ENCODE measurements at regions not wholly inside any gene's neighbourhood (a gene's known extent, or its start where the extent isn't known, plus 50 kb on each side); places are given as distances from the start of the nearest gene placed in this dataset.
"Not testable (repeated sequence)": the region's sequence is repeated elsewhere in the genome, so short reads cannot be mapped to it uniquely, and the experiment has no call there.

DNA sequence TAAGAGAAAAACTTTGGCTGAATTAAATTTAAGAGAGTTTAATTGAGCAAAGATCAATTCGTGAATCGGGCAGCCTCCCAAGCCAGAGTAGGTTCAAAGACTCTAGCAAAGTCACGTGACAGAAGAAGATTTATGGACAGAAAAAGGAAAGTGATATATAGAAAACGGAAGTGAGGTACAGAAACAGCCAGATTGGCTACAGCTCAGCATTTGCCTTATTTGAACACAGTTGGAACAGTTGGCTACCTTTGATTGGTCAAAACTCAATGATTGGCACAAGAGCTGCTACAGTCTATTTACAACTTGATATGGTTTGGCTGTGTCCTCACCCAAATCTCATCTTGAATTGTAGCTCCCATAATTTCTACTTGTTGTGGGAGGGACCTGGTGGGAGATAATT lies 102.6 kb downstream of the PLG start:
- Mint-ChIP-seq H3K36me3 (ENCODE audit: low read depth) (no peaks in the 10 kb centered on the region), H3K4me1 (no peaks in the 10 kb centered on the region), H3K27me3 (peaks cover 3% of the 10 kb centered on the region), H3K9me3 (peaks cover 2% of the 10 kb centered on the region), H3K27ac (no peak overlapping the region), H3K4me3 (no peak overlapping the region)
- ATAC-seq (no peak), DNase-seq (no peak)

DNA sequence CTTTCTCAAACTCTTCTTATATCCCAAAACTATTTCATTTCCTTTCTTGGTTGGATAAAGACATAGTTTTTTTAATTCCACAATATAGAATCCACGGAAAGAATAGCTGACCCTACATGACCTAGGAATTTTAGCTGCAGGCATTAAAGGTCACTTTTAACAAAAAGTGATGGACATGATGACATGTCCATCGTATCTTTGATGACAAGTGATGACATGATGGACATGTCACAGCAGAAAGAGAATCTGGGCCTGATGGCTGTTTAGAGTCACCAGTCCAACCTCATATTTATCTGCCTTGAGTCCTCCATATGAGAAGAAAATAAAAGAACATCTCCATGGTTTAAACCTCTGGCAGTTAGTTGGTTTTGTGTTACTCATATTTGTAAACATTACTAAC lies 106.2 kb downstream of the PLG start:
- H3K4me3 Mint-ChIP-seq: no peak overlapping the region
- no peak for ATAC-seq
- H3K27me3 Mint-ChIP-seq: peaks cover 3% of the 10 kb centered on the region
- H3K27ac Mint-ChIP-seq: no peak overlapping the region
- no peaks in the 10 kb centered on the region for H3K9me3 Mint-ChIP-seq
- no peaks in the 10 kb centered on the region for H3K4me1 Mint-ChIP-seq
- no peak for DNase-seq
- H3K36me3 Mint-ChIP-seq (ENCODE audit: low read depth): no peaks in the 10 kb centered on the region

DNA sequence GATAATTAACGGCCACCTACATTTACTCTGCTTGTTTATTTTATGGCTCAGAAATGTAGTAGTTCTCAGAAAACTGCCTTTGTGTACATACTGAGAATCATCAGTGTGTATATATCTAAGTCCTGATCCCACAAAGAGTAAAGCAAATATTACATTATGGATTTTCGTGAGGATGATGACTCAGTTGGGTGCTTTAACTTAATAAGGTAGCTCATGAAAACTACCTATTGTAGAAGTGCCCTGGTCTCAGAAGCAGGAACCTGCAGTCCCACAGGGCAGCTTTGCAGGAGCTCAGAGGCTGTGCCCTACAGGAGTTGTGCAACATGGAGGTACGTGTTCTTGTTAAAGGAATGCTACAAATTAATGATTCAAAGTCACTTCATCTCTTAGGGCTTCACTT lies 108.2 kb downstream of the PLG start:
- ATAC-seq (no peak), DNase-seq (no peak)
- Mint-ChIP-seq H3K36me3 (ENCODE audit: low read depth) (no peaks in the 10 kb centered on the region), H3K27ac (no peak overlapping the region), H3K9me3 (no peaks in the 10 kb centered on the region), H3K4me3 (no peak overlapping the region), H3K4me1 (no peaks in the 10 kb centered on the region), H3K27me3 (peaks cover 3% of the 10 kb centered on the region)

DNA sequence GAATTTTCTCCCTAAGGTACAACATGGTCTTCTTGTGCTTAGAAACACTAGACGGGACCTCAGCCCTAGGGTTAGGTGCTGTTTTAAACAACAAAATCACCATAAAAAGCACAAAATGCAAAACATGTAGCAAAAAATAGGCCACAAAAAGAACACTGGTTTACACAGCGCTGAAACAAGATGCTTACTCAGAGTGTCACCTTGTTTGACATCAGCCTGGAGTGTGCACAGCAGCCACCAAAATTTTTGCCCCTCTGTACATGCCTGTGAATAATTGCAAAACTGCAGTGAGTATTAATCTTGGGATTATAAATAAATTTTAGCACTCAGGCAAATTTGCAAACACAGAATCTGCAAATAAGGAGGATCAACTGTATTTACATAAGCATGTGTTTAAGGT lies 110.1 kb downstream of the PLG start:
- no peaks in the 10 kb centered on the region for H3K36me3 Mint-ChIP-seq (ENCODE audit: low read depth)
- no peaks in the 10 kb centered on the region for H3K9me3 Mint-ChIP-seq
- no peaks in the 10 kb centered on the region for H3K4me1 Mint-ChIP-seq

DNA sequence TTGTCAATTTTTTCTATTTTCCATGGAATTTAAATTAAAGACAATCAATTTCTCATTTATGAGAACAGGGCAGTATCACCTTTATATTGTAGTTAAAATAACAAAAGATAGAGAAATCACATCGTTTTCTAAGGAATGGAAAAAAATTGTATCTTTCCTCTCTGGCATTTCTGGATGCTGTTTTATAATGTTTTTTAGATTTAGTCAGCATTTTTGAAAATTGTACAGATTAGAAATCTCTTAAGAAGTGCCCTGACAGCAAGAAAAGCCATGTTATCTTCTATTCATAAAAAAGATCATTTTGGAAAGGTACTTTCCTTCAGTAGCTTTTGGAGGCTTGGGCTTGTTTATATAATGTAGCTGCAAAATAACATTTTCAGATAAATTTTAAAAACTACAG lies 116.9 kb downstream of the PLG start:
- Mint-ChIP-seq H3K36me3 (ENCODE audit: low read depth) (no peaks in the 10 kb centered on the region), H3K27ac (no peak overlapping the region), H3K4me1 (no peaks in the 10 kb centered on the region), H3K27me3 (peaks cover 3% of the 10 kb centered on the region), H3K9me3 (peaks cover 11% of the 10 kb centered on the region), H3K4me3 (no peak overlapping the region)
- no peak for ATAC-seq
- DNase-seq: no peak

More for the DNA sequence above, 110.1 kb downstream of the PLG start:
- Mint-ChIP-seq H3K27ac (no peak overlapping the region), H3K4me3 (no peak overlapping the region), H3K27me3 (peaks cover 5% of the 10 kb centered on the region)
- DNase-seq (no peak), ATAC-seq (no peak)

DNA sequence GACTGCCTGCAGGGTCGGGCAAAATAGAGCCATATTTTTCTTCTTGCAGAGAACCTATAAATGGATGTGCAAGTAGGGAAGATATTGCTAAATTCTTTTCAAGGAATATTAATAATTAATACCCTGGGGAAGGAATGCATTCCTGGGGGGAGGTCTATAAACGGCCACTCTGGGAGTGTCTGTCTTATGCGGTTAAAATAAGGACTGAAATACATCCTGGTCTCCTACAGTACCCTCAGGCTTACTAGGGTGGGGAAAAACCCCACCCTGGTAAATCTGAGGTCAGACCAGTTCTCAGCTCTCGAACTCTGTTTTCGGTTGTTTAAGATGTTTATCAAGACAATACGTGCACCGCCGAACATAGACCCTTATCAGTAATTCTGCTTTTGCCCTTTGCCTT lies 118.6 kb downstream of the PLG start:
- not testable (repeated sequence) for H3K4me1 Mint-ChIP-seq; H3K4me3 Mint-ChIP-seq; H3K36me3 Mint-ChIP-seq (ENCODE audit: low read depth); ATAC-seq; DNase-seq; H3K27me3 Mint-ChIP-seq; H3K27ac Mint-ChIP-seq
- H3K9me3 Mint-ChIP-seq: peaks cover 11% of the 10 kb centered on the region

DNA sequence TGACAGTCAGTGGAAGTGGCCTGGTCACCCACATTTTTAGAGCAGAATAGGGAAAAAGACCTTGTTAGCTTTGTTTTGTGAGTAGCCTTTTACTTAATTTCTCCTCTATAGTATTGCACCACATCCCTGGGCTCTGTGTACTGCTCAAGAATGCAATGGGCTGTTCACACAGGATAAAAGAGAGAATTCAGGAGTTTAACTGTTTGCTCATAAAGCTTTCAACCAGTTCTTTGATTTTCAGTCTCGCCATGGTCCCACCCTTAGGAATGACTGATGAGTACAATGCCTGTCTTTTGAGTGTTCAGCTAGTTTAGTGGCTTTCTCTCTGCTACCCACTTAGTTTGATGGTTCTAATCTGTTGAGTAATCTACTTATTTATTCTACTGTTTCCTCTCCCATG lies 129.7 kb downstream of the PLG start:
- no peak for ATAC-seq
- DNase-seq: no peak
- H3K36me3 Mint-ChIP-seq (ENCODE audit: low read depth): no peaks in the 10 kb centered on the region
- no peak overlapping the region for H3K4me3 Mint-ChIP-seq
- no peaks in the 10 kb centered on the region for H3K4me1 Mint-ChIP-seq
- no peaks in the 10 kb centered on the region for H3K9me3 Mint-ChIP-seq
- peaks cover 2% of the 10 kb centered on the region for H3K27me3 Mint-ChIP-seq
- no peak overlapping the region for H3K27ac Mint-ChIP-seq

DNA sequence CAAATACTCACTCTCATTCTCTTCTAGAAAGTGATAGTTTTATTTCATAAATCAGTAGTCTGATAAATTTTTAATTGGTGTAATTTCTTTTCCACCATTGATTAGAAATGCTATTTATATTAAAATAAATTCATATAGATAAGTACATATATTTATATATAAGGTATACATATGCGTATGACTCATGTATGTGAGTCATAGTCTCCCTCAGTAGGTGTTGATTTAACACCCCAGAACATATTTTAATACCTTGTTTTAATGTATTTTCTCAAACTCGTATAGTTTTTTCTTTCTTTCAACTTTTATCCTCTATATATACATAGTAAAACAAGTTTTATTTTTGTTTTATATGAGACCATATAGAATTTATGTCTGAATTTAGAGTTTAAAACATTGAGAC lies 130.4 kb downstream of the PLG start:
- Mint-ChIP-seq H3K36me3 (ENCODE audit: low read depth) (no peaks in the 10 kb centered on the region), H3K4me3 (no peak overlapping the region), H3K4me1 (no peaks in the 10 kb centered on the region), H3K27ac (no peak overlapping the region), H3K9me3 (no peaks in the 10 kb centered on the region), H3K27me3 (peaks cover 2% of the 10 kb centered on the region)
- DNase-seq: no peak
- no peak for ATAC-seq

DNA sequence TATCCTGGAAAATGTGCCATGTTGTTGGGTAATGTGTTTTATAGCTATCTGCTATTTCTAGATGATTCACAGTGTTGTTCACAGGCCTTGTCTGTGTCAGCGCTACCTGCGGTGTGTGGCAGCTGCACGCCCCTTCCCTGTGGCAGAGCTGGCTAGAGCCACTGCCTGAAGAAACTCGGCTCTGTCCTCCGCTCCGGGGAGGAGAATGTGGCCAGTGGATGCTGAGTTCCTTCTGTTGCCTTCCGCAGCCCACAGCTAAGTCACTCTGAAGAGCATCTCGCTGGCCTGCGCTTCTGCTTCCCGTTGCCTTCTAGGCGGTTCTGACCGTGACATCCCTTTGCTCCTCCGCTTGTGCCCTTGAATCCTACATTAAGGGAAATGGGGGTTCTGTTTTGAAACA lies 135.1 kb downstream of the PLG start:
- H3K9me3 Mint-ChIP-seq: no peaks in the 10 kb centered on the region
- H3K36me3 Mint-ChIP-seq (ENCODE audit: low read depth): no peaks in the 10 kb centered on the region
- ATAC-seq: no peak
- no peaks in the 10 kb centered on the region for H3K27me3 Mint-ChIP-seq
- H3K4me1 Mint-ChIP-seq: no peaks in the 10 kb centered on the region
- no peak overlapping the region for H3K27ac Mint-ChIP-seq
- DNase-seq: no peak
- H3K4me3 Mint-ChIP-seq: no peak overlapping the region

DNA sequence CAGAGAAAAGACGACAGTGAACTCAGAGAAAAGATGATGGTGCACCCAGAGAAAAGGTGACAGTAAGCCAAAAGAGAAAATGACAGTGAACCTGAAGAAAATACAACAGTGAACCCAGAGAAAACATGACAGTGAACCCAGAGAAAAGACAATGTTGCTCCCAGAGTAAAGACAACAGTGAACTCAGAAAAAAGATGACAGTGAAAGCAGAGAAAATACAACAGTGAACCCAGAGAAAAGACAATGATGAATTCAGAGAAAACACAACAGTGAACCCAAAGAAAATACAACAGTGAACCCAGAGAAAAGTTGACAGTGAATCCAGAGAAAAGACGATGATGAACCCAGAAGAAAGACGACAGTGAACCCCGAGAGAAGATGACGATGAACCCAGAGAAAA lies 140.5 kb upstream of the MAP3K4 start:
- Mint-ChIP-seq H3K27me3 (no peaks in the 10 kb centered on the region), H3K9me3 (no peaks in the 10 kb centered on the region), H3K27ac (no peak overlapping the region), H3K4me1 (no peaks in the 10 kb centered on the region), H3K4me3 (no peak overlapping the region), H3K36me3 (ENCODE audit: low read depth) (no peaks in the 10 kb centered on the region)
- no peak for ATAC-seq
- no peak for DNase-seq

DNA sequence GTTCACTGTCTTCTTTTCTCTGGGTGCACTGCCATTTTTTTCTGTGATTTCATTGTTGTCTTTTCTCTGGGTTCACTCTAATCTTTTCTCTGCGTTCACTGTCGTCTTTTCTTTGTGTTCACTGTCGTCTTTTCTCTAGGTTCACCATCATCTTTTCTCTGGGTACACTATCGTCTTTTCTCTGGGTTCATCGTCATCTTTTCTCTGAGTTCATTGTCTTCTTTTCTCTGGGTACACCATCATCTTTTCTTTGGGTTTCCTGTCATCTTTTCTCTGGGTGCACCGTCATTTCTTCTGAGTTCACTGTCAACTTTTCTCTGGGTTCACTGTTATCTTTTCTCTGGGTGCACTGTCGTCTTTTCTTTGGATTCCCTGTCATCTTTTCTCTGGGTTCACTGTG lies 137.6 kb upstream of the MAP3K4 start:
- no peaks in the 10 kb centered on the region for H3K9me3 Mint-ChIP-seq
- no peak overlapping the region for H3K4me3 Mint-ChIP-seq
- no peaks in the 10 kb centered on the region for H3K4me1 Mint-ChIP-seq
- H3K27me3 Mint-ChIP-seq: no peaks in the 10 kb centered on the region
- no peak for DNase-seq
- ATAC-seq: no peak
- no peaks in the 10 kb centered on the region for H3K36me3 Mint-ChIP-seq (ENCODE audit: low read depth)
- H3K27ac Mint-ChIP-seq: no peak overlapping the region

DNA sequence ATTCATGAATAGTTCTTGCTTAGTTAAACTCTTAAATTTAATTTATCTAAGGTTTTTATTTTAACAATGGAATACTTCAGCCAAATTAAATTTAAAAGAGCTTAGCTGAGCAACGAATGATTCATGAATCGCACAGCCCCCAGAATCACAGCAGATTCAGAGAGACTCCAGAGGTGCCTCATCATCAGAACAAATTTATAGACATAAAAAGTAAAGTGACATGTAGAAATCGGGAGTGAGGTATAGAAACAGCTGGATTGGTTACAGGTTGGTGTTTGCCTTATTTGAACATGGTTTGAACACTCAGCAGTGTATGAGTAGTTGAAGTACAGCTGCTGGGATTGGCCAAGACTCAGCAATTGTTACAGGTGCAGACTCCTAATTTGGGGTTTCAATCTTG lies 132.7 kb upstream of the MAP3K4 start:
- H3K27me3 Mint-ChIP-seq: no peaks in the 10 kb centered on the region
- ATAC-seq: no peak
- no peak for DNase-seq
- H3K36me3 Mint-ChIP-seq (ENCODE audit: low read depth): no peaks in the 10 kb centered on the region
- no peak overlapping the region for H3K4me3 Mint-ChIP-seq
- H3K9me3 Mint-ChIP-seq: no peaks in the 10 kb centered on the region
- H3K27ac Mint-ChIP-seq: no peak overlapping the region
- H3K4me1 Mint-ChIP-seq: no peaks in the 10 kb centered on the region

DNA sequence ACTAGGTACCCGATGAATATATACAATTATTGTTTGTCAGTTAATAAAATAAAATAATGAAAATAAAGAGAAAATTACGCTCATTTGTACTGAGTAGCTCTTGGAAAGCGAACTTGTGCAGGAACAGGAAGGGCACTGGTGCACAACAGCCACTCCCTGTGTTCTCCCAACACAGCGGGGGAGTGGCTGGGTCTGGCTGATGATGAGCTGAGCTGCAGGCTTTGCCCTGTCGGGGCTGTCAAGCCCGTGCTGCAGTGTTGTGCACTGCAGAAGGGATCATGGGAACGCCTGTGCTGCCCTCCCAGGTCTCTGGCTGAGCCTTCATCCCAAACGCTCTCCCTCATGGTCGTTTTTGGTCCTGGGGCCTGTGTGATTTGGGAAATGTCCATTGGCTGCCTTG lies 131.7 kb upstream of the MAP3K4 start:
- Mint-ChIP-seq H3K4me1 (no peaks in the 10 kb centered on the region), H3K27ac (no peak overlapping the region), H3K9me3 (no peaks in the 10 kb centered on the region), H3K27me3 (no peaks in the 10 kb centered on the region), H3K36me3 (ENCODE audit: low read depth) (no peaks in the 10 kb centered on the region), H3K4me3 (no peak overlapping the region)
- no peak for ATAC-seq
- no peak for DNase-seq

DNA sequence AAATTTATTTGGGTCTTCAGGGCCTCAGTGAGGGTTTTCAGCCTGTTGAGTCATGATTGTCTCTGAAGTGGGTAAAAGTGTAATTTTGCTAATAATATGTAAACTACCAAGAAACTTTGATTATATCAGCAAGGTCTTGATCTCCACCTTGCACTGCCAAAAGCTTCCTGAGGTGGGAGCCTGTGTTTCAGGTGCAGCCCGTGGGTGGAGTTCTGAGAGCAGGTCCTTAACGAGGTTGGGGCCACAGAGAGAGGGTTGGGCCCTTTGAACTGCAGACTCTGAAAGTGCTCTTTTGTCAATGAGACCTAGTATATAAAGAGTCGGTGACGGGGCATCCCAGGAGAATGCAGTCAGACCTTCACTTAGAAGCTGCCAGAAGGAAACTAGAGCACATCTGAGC lies 129.7 kb upstream of the MAP3K4 start:
- H3K27me3 Mint-ChIP-seq: no peaks in the 10 kb centered on the region
- no peak overlapping the region for H3K4me3 Mint-ChIP-seq
- DNase-seq: no peak
- ATAC-seq: no peak
- H3K4me1 Mint-ChIP-seq: no peaks in the 10 kb centered on the region
- no peaks in the 10 kb centered on the region for H3K36me3 Mint-ChIP-seq (ENCODE audit: low read depth)
- H3K27ac Mint-ChIP-seq: no peak overlapping the region
- H3K9me3 Mint-ChIP-seq: no peaks in the 10 kb centered on the region

DNA sequence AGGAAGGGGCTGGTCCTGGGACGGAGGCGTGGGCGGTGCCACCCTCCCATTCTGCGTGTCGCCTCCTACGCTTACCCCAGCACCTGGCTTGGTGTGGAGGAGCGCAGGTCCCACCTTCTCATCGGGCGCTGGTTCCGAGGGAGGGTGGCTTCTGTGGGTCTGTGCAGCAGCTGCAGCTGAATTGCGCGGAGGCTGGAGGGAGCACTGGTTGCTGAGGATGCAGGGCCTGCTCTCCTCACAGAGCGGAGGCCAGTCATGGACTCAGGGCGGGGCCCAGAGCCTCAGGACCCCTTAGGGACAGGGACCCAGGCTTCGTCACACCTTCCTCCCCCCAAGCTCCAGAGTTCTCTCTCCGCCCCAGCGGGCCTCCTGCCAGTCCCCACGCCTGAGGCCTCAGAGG lies 127.8 kb upstream of the MAP3K4 start:
- ATAC-seq: no peak
- H3K4me3 Mint-ChIP-seq: no peak overlapping the region
- no peaks in the 10 kb centered on the region for H3K4me1 Mint-ChIP-seq
- H3K27ac Mint-ChIP-seq: no peak overlapping the region
- H3K9me3 Mint-ChIP-seq: no peaks in the 10 kb centered on the region
- no peaks in the 10 kb centered on the region for H3K36me3 Mint-ChIP-seq (ENCODE audit: low read depth)
- no peaks in the 10 kb centered on the region for H3K27me3 Mint-ChIP-seq
- DNase-seq: no peak

DNA sequence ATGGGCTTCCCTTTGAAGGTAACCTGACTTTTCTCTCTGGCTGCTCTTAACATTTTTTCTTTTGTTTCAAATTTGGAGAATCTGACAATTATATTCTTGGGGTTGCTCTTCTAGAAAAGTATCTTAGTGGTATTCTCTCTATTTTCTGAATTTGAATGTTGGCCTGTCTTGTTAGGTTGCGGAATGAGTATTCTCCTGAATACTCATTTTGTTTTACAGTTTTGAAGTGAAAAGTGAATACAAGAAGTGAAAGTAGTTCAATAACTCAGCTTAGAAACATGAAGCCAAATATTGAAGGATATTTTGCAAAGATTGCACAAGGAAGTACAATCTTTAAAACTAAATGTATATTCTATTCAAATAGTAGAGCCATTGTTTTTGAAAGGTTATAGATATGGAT lies 120.2 kb upstream of the MAP3K4 start:
- Mint-ChIP-seq H3K4me1 (no peaks in the 10 kb centered on the region), H3K4me3 (no peak overlapping the region), H3K27ac (no peak overlapping the region), H3K36me3 (ENCODE audit: low read depth) (no peaks in the 10 kb centered on the region), H3K27me3 (peaks cover 8% of the 10 kb centered on the region), H3K9me3 (no peaks in the 10 kb centered on the region)
- ATAC-seq: no peak
- DNase-seq: no peak

Data from activated naive CD8-positive, alpha-beta T cell treated with anti-CD3 and anti-CD28 coated beads, Interleukin-2, amount 50 U/mL, for 24 hours (primary cell).